ENCODE measurements at regions not wholly inside any gene's neighbourhood (a gene's known extent, or its start where the extent isn't known, plus 50 kb on each side); places are given as distances from the start of the nearest gene placed in this dataset.

GRCh38 chr1:57883642-57883995 lies 459.8 kb upstream of the DAB1 start:
- no peak overlapping the region for H3K4me2 ChIP-seq (ENCODE audit: low read length)
- H3K79me2 ChIP-seq (ENCODE audit: insufficient read depth, low read length) = no peaks in the 10 kb centered on the region
- no peaks in the 10 kb centered on the region for H3K9me3 ChIP-seq (ENCODE audit: control insufficient read depth in 1 of 2, insufficient read depth in 1 of 2, low read depth in 1 of 2, low read length in 2 of 2)
- no peak overlapping the region for H3K9ac ChIP-seq (ENCODE audit: low read length)
- no peaks in the 10 kb centered on the region for H3K36me3 ChIP-seq (ENCODE audit: control insufficient read depth in 1 of 2, insufficient read depth in 2 of 2, low read length in 2 of 2)
- no peaks in the 10 kb centered on the region for H3K9me2 ChIP-seq (ENCODE audit: insufficient read depth)
- no peaks in the 10 kb centered on the region for H3K4me1 ChIP-seq (ENCODE audit: control insufficient read depth in 1 of 2, insufficient read depth in 2 of 2, low read length in 2 of 2)
- H3K27ac ChIP-seq (ENCODE audit: low read depth, low read length) = no peak overlapping the region
- H3K27me3 ChIP-seq (ENCODE audit: insufficient read depth, low read length) = peaks cover 3% of the 10 kb centered on the region; the same call in 1 of the 2 replicates
- no peak for TF ChIP-seq MAX (IDR thresholded peaks at IDR 0.05)
- no peak for TF ChIP-seq SP1 (IDR thresholded peaks at IDR 0.05; ENCODE audit: low read depth)
- TF ChIP-seq JUND (IDR thresholded peaks at IDR 0.05) = no peak
- TF ChIP-seq RAD21 (IDR thresholded peaks at IDR 0.05; ENCODE audit: low read depth) = no peak
- TF ChIP-seq REST (IDR thresholded peaks at IDR 0.05; ENCODE audit: low read depth) = no peak
- no peak for TF ChIP-seq POLR2AphosphoS5 (IDR thresholded peaks at IDR 0.05; ENCODE audit: low read depth, low read length)
- TF ChIP-seq FOSL1 (IDR thresholded peaks at IDR 0.05; ENCODE audit: low read depth) = no peak
- TF ChIP-seq CEBPB (IDR thresholded peaks at IDR 0.05; ENCODE audit: low read depth) = no peak
- TF ChIP-seq YY1 (IDR thresholded peaks at IDR 0.05; ENCODE audit: extremely low read depth, insufficient replicate concordance, low read depth, low read length) = no peak
- TF ChIP-seq CTCF (IDR thresholded peaks at IDR 0.05 in 2 of 3, conservative IDR thresholded peaks at IDR 0.05 in 1 of 3; ENCODE audit: borderline replicate concordance in 1 of 3, insufficient read depth in 1 of 3, low read depth in 2 of 3, low read length in 2 of 3) = no peak
- no peak for TF ChIP-seq SRF (IDR thresholded peaks at IDR 0.05; ENCODE audit: low read depth)
- no peak for TF ChIP-seq POLR2A (IDR thresholded peaks at IDR 0.05; ENCODE audit: borderline replicate concordance, extremely low read depth, insufficient read depth, insufficient read length)
- no peak for TF ChIP-seq ZFX (IDR thresholded peaks at IDR 0.05)
- TF ChIP-seq SIN3A (IDR thresholded peaks at IDR 0.05; ENCODE audit: low read depth) = no peak
- no peak for TF ChIP-seq EZH2 (IDR thresholded peaks at IDR 0.05)
- TF ChIP-seq CBX3 (IDR thresholded peaks at IDR 0.05; ENCODE audit: low read depth) = no peak
- no peak for ATAC-seq
- H3K4me3 ChIP-seq (replicated peaks in 1 of 2; ENCODE audit: low read depth in 1 of 2, low read length in 2 of 2) = no peak overlapping the region
- no peak for DNase-seq (ENCODE audit: low read depth, low spot score)
- H2AFZ ChIP-seq (ENCODE audit: low read depth, low read length, poor library complexity, severe bottlenecking) = no peak overlapping the region
- no peaks in the 10 kb centered on the region for H4K20me1 ChIP-seq (ENCODE audit: insufficient read depth)
- RAD21 ChIA-PET (ENCODE audit: low non-redundant PET in 1 of 2, low total read pairs in 2 of 2, uncharacterized antibody in 2 of 2, unreplicated experiment in 2 of 2) = no interaction called here
- CTCF ChIA-PET = no interaction called here
- POLR2A ChIA-PET = no interaction called here
- no TSS peak for BruUV-seq (replicated peaks)
- intact Hi-C loops (cut with micrococcal nuclease) = no loop called here
